Brain microvascular endothelial cell (primary cell): ENCODE measurements at regions not wholly inside any gene's neighbourhood (a gene's known extent, or its start where the extent isn't known, plus 50 kb on each side); places are given as distances from the start of the nearest gene placed in this dataset.

Source experiments
- DNase-seq: peaks from one replicate; pipeline ENCODE4 v3.0.0-alpha.2; 2020
- H3K27ac ChIP-seq: fragments of 250-450 bp; sonication (Bioruptor Pico); 2 replicates; pipeline ENCODE4 v1.5.1; 2020; ENCODE audit warnings: mild to moderate bottlenecking, moderate library complexity
- H3K27me3 ChIP-seq: fragments of 250-450 bp; sonication (Bioruptor Pico); replicated peaks from 2 replicates; pipeline ENCODE4 v1.5.1; 2020; ENCODE audit warnings: mild to moderate bottlenecking
- H3K36me3 ChIP-seq: fragments of 250-450 bp; sonication (Bioruptor Pico); replicated peaks from 2 replicates; pipeline ENCODE4 v1.5.1; 2020; ENCODE audit warnings: mild to moderate bottlenecking
- H3K4me3 ChIP-seq: 2 replicates; pipeline ENCODE4 v1.5.1; 2011; ENCODE audit warnings: low read depth, mild to moderate bottlenecking, control low read depth, low read length, moderate library complexity
- in situ Hi-C: cut with HindIII; loops from 2 replicates; pipeline ENCODE4 v1.10.0; 2017; ENCODE audit warnings: low sequenced_read_pairs, low pct_ligation_motif_present
- TF ChIP-seq, protein P1 (sequence below): IDR thresholded peaks from 2 replicates; pipeline ENCODE4 v1.5.1; 2011; ENCODE audit warnings: low read depth, mild to moderate bottlenecking, moderate library complexity, low read length, control low read depth, inconsistent platforms; ENCODE audit errors: missing control alignments

DNA sequence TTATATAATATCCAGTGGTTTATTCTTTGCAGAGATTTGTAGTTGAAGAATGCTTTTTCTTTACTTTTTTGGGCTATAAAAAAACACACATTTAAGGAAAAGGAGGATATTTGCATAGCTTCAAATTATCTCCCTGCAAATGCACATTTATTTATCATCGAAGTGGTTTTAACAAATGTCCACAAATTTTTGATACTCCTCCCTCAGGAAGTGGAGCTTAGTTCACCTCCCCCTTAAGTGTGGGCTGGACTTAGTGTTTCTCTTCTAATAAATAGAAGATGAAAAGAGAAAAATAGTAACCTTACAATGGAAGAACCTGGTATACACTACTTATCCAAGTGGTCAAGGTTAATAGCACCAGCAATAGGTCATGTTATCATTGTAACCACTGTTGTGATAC is 537.6 kb downstream of the ARL4A start:
- Histone ChIP-seq H3K27ac (no peak overlapping the region), H3K4me3 (no peak overlapping the region), H3K27me3 (no peaks in the 10 kb centered on the region), H3K36me3 (no peaks in the 10 kb centered on the region)
- TF ChIP-seq, protein P1, sequence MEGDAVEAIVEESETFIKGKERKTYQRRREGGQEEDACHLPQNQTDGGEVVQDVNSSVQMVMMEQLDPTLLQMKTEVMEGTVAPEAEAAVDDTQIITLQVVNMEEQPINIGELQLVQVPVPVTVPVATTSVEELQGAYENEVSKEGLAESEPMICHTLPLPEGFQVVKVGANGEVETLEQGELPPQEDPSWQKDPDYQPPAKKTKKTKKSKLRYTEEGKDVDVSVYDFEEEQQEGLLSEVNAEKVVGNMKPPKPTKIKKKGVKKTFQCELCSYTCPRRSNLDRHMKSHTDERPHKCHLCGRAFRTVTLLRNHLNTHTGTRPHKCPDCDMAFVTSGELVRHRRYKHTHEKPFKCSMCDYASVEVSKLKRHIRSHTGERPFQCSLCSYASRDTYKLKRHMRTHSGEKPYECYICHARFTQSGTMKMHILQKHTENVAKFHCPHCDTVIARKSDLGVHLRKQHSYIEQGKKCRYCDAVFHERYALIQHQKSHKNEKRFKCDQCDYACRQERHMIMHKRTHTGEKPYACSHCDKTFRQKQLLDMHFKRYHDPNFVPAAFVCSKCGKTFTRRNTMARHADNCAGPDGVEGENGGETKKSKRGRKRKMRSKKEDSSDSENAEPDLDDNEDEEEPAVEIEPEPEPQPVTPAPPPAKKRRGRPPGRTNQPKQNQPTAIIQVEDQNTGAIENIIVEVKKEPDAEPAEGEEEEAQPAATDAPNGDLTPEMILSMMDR, result no peak
- in situ Hi-C loops, result no loop called here
- DNase-seq, result no peak

DNA sequence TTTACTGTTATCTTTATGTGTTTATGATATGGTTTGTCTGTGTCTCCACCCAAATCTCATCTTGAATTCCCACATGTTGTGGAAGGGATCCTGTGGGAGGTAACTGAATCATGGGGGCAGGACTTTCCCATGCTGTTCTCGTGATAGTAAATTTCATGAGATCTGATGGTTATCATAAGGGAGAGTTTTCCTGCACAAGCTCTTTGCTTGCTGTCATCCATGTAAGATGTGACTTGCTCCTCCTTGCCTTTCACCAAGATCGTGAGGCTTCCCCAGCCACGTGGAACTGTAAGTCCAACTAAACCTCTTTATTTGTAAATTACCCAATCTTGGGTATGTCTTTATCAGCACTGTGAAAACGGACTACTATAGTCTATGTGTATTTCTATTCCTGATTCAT is 539.0 kb downstream of the ARL4A start:
- Histone ChIP-seq H3K36me3 (no peaks in the 10 kb centered on the region), H3K27ac (no peak overlapping the region), H3K27me3 (no peaks in the 10 kb centered on the region), H3K4me3 (no peak overlapping the region)
- TF ChIP-seq, protein P1, result no peak
- in situ Hi-C loops, result no loop called here
- DNase-seq, result no peak

DNA sequence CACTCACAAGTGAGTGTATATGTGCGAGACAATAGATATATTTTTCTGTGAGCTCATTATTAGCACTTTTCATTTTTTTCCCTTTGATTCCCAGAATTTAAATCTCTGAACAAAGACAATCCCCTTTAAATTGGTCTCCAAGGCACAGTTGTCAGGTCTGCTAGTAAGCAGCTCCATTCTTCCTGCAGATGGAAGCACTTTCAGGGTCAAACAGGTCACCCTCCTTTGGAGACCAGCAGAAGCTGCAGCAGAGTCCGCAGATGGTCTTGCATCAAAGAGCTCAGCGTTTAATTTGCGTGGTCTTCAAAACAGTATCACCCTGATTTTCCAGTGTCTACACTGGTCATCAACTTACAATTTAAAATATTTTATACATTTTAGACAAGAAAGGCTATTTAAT is 543.8 kb downstream of the ARL4A start:
- no peaks in the 10 kb centered on the region for H3K27me3 ChIP-seq
- TF ChIP-seq, protein P1, result no peak
- H3K36me3 ChIP-seq, result no peaks in the 10 kb centered on the region
- H3K4me3 ChIP-seq, result no peak overlapping the region
- DNase-seq, result no peak
- no peak overlapping the region for H3K27ac ChIP-seq
- in situ Hi-C loops, result no loop called here

DNA sequence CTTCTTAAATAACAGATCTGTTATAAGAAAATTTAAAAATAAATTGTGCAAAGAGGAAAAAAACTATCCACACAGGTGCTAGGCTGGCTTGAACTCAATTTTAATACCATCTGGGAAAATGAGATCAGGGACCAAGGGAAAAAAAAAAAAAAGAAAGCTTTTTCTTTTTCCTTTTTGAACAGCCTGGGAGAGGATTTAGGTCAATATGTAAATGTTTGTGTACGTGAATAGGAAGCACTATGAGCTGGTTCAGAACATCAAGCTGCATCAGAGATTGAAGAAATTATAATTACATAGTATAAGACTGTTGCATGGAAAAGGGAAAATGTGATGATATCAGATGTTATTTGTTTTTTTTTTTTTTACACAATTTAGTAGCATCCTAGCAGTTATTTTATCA is 548.0 kb downstream of the ARL4A start:
- TF ChIP-seq, protein P1, result no peak
- Histone ChIP-seq H3K27me3 (no peaks in the 10 kb centered on the region), H3K4me3 (no peak overlapping the region), H3K36me3 (no peaks in the 10 kb centered on the region), H3K27ac (no peak overlapping the region)
- in situ Hi-C loops, result no loop called here
- no peak for DNase-seq

DNA sequence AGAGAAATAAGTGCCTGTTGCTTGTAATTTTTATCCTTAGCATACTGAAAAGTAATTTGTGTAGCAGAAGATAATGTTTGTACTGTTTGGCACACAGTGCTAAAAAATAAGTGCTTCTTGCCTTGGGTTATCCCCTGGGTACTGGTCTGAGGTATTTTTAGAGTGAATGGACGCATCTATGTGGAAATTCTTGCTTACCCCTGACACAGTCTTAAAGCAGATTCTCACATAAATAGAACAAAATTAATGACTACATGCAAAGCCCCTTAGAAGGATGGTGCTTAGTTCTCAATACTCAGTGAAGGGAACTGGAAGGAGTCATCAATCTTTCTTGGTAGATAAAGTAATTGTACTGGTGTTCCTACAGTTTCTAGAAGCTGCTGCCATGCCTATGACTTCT is 548.6 kb downstream of the ARL4A start:
- no peaks in the 10 kb centered on the region for H3K27me3 ChIP-seq
- no peak overlapping the region for H3K4me3 ChIP-seq
- no peaks in the 10 kb centered on the region for H3K36me3 ChIP-seq
- DNase-seq, result no peak
- H3K27ac ChIP-seq, result no peak overlapping the region
- TF ChIP-seq, protein P1, result no peak
- in situ Hi-C loops, result no loop called here

DNA sequence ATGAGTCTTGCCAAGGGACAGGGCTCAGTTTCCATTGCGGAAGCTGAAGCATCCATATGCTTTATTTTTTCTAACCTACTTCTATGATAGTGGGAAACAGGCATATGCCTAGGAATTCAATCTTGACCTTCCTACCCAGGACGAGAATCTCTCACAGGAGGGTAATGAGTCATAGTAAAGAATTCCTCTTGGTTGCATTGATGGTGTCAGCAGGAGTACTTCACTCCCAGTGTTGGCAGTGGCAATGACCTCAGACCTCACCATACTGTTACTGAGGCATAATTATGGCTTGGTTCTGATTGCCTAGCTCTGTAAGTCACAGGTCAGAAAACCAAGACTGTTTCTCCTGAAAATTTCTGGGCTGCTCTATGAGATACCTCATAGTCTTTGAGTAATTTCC is 552.9 kb downstream of the ARL4A start:
- DNase-seq, result peak; percentile 69
- in situ Hi-C loops, result no loop called here
- H3K27me3 ChIP-seq, result no peaks in the 10 kb centered on the region
- H3K4me3 ChIP-seq, result no peak overlapping the region
- no peaks in the 10 kb centered on the region for H3K36me3 ChIP-seq
- no peak overlapping the region for H3K27ac ChIP-seq
- TF ChIP-seq, protein P1, result no peak
